Mammary epithelial cell (primary cell): ENCODE measurements at regions not wholly inside any gene's neighbourhood (a gene's known extent, or its start where the extent isn't known, plus 50 kb on each side); places are given as distances from the start of the nearest gene placed in this dataset.

ENCODE experiments used
- CTCF ChIP-seq, 2 donors: IDR thresholded peaks in 1 of 2; conservative IDR thresholded peaks in 1 of 2; 2 replicates each; pipeline ENCODE4 v1.5.1; 2011 to 2012; ENCODE audit warnings: inconsistent platforms in 2 of 2, low read length in 2 of 2, mild to moderate bottlenecking in 2 of 2, control low read depth in 1 of 2, low read depth in 1 of 2; ENCODE audit not compliant: insufficient read depth in 1 of 2; ENCODE audit errors: extremely low read depth in 1 of 2
- EZH2 ChIP-seq: IDR thresholded peaks from 2 replicates; pipeline ENCODE4 v1.6.1; 2012; ENCODE audit warnings: low read length, inconsistent platforms, borderline replicate concordance

GRCh38 chr3:34365771-34366170 lies 567.3 kb downstream of the PDCD6IP start:
- no peak for TF ChIP-seq CTCF (conservative IDR thresholded peaks at IDR 0.05 in 1 of 2, IDR thresholded peaks at IDR 0.05 in 1 of 2; ENCODE audit: extremely low read depth in 1 of 2, insufficient read depth in 1 of 2, low read depth in 1 of 2, low read length in 2 of 2)
- TF ChIP-seq EZH2 = no peak
